Activated naive CD8-positive, alpha-beta T cell treated with anti-CD3 and anti-CD28 coated beads, Interleukin-2, amount 10 ng/mL, durations not matched to agents 7 days and 5 days (primary cell): ENCODE measurements at regions not wholly inside any gene's neighbourhood (a gene's known extent, or its start where the extent isn't known, plus 50 kb on each side); places are given as distances from the start of the nearest gene placed in this dataset.

ENCODE experiments used
- ATAC-seq: fragments of 150-1000 bp; cut with Tn5 transposase; one replicate; pipeline ENCODE4 v1.10.0; 2021; ENCODE audit warnings: low read depth, moderate library complexity
- POLR2A ChIA-PET: fragments of 350-600 bp; sonication (Branson Sonifier 250); formaldehyde crosslinking; loops from one replicate; lab custom pipeline; 2021; ENCODE audit warnings: antibody characterized with exemption; lab: Charles Lee
- DNase-seq: peaks from one replicate; pipeline ENCODE4 v3.0.0; 2021
- H3K27ac Mint-ChIP-seq: one replicate; pipeline ENCODE4 v1.8.0; 2022; ENCODE audit warnings: mild to moderate bottlenecking, mixed read lengths
- H3K27me3 Mint-ChIP-seq: one replicate; pipeline ENCODE4 v1.8.0; 2022; ENCODE audit warnings: mild to moderate bottlenecking, moderate library complexity, mixed read lengths
- H3K36me3 Mint-ChIP-seq: one replicate; pipeline ENCODE4 v1.8.0; 2021; ENCODE audit warnings: mild to moderate bottlenecking, mixed read lengths
- H3K4me1 Mint-ChIP-seq: one replicate; pipeline ENCODE4 v1.8.0; 2021; ENCODE audit warnings: mixed read lengths
- H3K4me3 Mint-ChIP-seq: one replicate; pipeline ENCODE4 v1.8.0; 2022; ENCODE audit warnings: mild to moderate bottlenecking, moderate library complexity, mixed read lengths
- H3K9me3 Mint-ChIP-seq: one replicate; pipeline ENCODE4 v1.8.0; 2021; ENCODE audit warnings: mixed read lengths

DNA sequence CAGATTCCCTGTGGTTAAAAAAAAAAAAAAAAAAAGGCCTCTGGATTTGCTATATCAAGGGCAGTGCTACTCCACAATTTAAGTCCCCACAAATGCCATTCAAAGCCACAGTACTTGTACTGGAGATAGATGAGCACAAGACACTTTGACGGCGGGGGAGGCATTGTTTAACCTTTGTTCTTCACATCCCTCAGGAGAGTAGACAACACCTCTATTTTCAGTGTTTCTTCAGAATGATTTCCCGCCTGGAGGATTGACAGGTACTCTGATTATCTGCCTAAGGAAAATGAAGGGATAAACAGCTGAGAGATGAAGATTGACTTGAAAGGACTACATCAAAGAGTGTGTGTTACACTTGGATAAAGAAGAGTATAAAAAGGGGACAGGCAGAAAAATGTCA is 58.7 kb downstream of the OTOL1 start:
- H3K27me3 Mint-ChIP-seq = peaks cover 10% of the 10 kb centered on the region
- no peaks in the 10 kb centered on the region for H3K9me3 Mint-ChIP-seq
- no peaks in the 10 kb centered on the region for H3K4me1 Mint-ChIP-seq
- H3K36me3 Mint-ChIP-seq = no peaks in the 10 kb centered on the region
- H3K4me3 Mint-ChIP-seq = no peak overlapping the region
- POLR2A ChIA-PET = no interaction called here
- ATAC-seq = no peak
- no peak overlapping the region for H3K27ac Mint-ChIP-seq
- no peak for DNase-seq

GRCh38 chr3:161556533-161556932 is 59.9 kb downstream of the OTOL1 start:
- Mint-ChIP-seq H3K27ac (no peak overlapping the region), H3K36me3 (no peaks in the 10 kb centered on the region), H3K9me3 (no peaks in the 10 kb centered on the region), H3K4me3 (no peak overlapping the region), H3K27me3 (peaks cover 12% of the 10 kb centered on the region), H3K4me1 (no peaks in the 10 kb centered on the region)
- no peak for DNase-seq
- no peak for ATAC-seq
- POLR2A ChIA-PET = no interaction called here

- DNase-seq (no peak), ATAC-seq (no peak)
- POLR2A ChIA-PET = no interaction called here
- Mint-ChIP-seq H3K27me3 (peaks cover 14% of the 10 kb centered on the region), H3K4me1 (no peaks in the 10 kb centered on the region), H3K4me3 (no peak overlapping the region), H3K27ac (no peak overlapping the region), H3K36me3 (no peaks in the 10 kb centered on the region), H3K9me3 (no peaks in the 10 kb centered on the region)
Observed at GRCh38 chr3:161556941-161557340, 60.3 kb downstream of the OTOL1 start.

GRCh38 chr3:161557445-161558150 is 61.0 kb downstream of the OTOL1 start:
- DNase-seq = no peak
- no peak for ATAC-seq
- POLR2A ChIA-PET = no interaction called here
- Mint-ChIP-seq H3K27me3 (peaks cover 14% of the 10 kb centered on the region), H3K4me3 (no peak overlapping the region), H3K27ac (no peak overlapping the region), H3K9me3 (no peaks in the 10 kb centered on the region), H3K36me3 (no peaks in the 10 kb centered on the region), H3K4me1 (no peaks in the 10 kb centered on the region)

DNA sequence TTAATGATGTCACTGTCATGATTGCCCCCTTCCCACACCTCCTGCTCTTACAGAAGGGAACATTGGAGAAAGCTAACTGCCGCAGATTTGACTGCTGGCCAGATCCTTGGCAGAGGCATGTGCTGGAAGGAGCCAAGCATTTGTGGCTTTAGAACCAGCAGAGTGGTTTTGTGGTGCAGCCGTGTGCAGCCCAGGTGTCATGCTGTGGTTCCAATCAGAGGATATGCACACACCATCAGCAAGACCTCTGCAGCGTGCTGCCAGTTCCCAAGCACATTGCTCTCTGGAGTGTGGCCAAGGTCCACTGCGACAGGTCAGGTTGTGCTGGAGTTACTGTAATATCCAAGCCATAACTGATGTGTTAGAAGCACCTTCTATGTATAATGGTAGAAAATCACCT is 61.6 kb downstream of the OTOL1 start:
- DNase-seq (no peak), ATAC-seq (no peak)
- H3K27ac Mint-ChIP-seq = no peak overlapping the region
- H3K4me1 Mint-ChIP-seq = no peaks in the 10 kb centered on the region
- peaks cover 14% of the 10 kb centered on the region for H3K27me3 Mint-ChIP-seq
- H3K36me3 Mint-ChIP-seq = no peaks in the 10 kb centered on the region
- no peak overlapping the region for H3K4me3 Mint-ChIP-seq
- H3K9me3 Mint-ChIP-seq = no peaks in the 10 kb centered on the region
- POLR2A ChIA-PET = no interaction called here

DNA sequence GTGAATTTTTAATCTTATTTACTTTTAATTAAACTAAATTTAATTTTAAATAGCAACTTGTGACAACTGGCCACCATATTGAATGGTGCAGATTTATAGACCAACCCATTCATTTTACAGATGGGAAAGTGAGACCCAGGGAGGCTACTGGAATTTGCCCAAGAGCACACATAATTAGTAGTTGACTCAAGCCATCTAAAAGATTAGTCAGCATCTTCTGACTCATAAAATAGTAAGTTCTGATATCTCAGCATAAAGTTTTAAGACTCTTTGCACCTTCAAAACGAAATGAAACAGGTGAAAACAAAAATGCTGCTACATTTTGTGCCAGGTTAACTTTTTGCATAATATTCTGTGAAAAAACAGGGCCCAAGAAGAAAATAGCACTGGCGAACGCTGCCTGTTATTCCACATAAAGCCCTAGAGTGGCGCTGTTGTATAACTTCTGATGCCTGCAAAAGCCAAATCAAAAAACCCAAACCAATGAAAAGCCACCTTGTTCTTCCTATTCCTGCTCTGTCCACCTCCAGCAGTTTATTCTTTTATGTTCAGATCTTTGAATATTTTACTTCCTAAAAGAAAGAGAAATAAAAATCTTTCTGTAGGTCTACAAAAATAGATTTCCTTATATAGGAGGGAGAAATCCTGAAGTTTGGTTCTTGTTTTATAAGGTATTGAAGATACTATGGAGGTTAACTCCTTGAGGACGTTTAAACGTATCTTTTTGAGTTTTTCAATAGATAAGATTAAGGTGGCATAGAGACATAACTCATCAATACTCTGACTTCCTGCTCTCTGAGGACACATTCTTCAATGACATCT is 62.8 kb downstream of the OTOL1 start:
- Mint-ChIP-seq H3K36me3 (no peaks in the 10 kb centered on the region), H3K4me1 (no peaks in the 10 kb centered on the region), H3K4me3 (no peak overlapping the region), H3K27me3 (peaks cover 16% of the 10 kb centered on the region), H3K27ac (no peak overlapping the region), H3K9me3 (no peaks in the 10 kb centered on the region)
- DNase-seq = no peak
- no peak for ATAC-seq
- POLR2A ChIA-PET = no interaction called here

GRCh38 chr3:161560008-161560637 is 63.5 kb downstream of the OTOL1 start:
- no peak for DNase-seq
- H3K27me3 Mint-ChIP-seq = peaks cover 16% of the 10 kb centered on the region
- H3K4me1 Mint-ChIP-seq = no peaks in the 10 kb centered on the region
- no peak for ATAC-seq
- H3K27ac Mint-ChIP-seq = no peak overlapping the region
- H3K36me3 Mint-ChIP-seq = no peaks in the 10 kb centered on the region
- POLR2A ChIA-PET = no interaction called here
- no peaks in the 10 kb centered on the region for H3K9me3 Mint-ChIP-seq
- H3K4me3 Mint-ChIP-seq = no peak overlapping the region

DNA sequence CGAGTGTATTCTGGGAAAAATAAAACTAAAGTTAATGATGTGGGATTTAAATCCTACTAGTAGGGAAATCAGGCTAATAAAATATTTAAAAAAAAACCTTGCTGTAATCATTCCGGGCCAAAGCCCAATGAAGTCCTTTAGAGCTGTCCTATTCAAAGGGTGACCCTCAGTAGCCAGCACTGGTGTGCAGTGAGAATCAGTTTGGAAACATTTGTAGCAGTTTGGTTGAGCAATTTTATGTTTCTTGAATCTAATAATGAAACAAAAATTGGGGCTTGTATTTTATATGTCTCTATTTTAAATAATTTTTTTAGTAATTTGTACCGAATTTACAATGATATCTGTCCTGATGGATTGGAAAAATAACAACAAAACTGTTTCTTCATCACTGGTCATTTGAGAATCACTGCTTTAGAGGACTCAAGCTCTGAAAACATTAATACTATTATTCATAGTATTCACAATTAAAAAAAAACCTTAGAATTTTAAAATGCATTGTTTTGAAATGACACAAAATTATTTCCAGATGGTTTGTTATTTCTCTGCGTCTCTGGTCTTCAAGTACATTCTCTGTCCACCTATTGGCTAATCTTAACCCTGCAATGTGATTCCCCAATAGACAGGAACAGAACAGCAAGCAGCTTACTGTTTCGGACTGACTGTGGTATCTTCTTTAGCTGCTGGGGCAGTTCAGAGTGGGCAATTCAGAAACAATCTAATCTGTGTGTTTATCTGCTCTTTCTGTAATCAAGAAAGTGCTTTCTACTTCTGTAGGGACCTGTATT is 71.2 kb downstream of the OTOL1 start:
- no peaks in the 10 kb centered on the region for H3K9me3 Mint-ChIP-seq
- DNase-seq = no peak
- no peaks in the 10 kb centered on the region for H3K36me3 Mint-ChIP-seq
- no peaks in the 10 kb centered on the region for H3K4me1 Mint-ChIP-seq
- H3K27me3 Mint-ChIP-seq = peaks cover 5% of the 10 kb centered on the region
- H3K27ac Mint-ChIP-seq = no peak overlapping the region
- no peak overlapping the region for H3K4me3 Mint-ChIP-seq
- POLR2A ChIA-PET = no interaction called here
- ATAC-seq = no peak

- Mint-ChIP-seq H3K36me3 (no peaks in the 10 kb centered on the region), H3K27ac (no peak overlapping the region), H3K4me1 (no peaks in the 10 kb centered on the region), H3K27me3 (peaks cover 5% of the 10 kb centered on the region), H3K4me3 (no peak overlapping the region), H3K9me3 (no peaks in the 10 kb centered on the region)
- DNase-seq (no peak), ATAC-seq (no peak)
- POLR2A ChIA-PET = no interaction called here
Observed at GRCh38 chr3:161568671-161569070, 72.1 kb downstream of the OTOL1 start.

GRCh38 chr3:161571951-161572350 is 75.3 kb downstream of the OTOL1 start:
- Mint-ChIP-seq H3K9me3 (no peaks in the 10 kb centered on the region), H3K36me3 (no peaks in the 10 kb centered on the region), H3K27me3 (peaks cover 3% of the 10 kb centered on the region), H3K4me1 (no peaks in the 10 kb centered on the region), H3K4me3 (no peak overlapping the region), H3K27ac (no peak overlapping the region)
- no peak for DNase-seq
- no peak for ATAC-seq
- POLR2A ChIA-PET = no interaction called here

- no peak for ATAC-seq
- DNase-seq = no peak
- no peaks in the 10 kb centered on the region for H3K36me3 Mint-ChIP-seq
- no peak overlapping the region for H3K4me3 Mint-ChIP-seq
- peaks cover 3% of the 10 kb centered on the region for H3K27me3 Mint-ChIP-seq
- no peaks in the 10 kb centered on the region for H3K9me3 Mint-ChIP-seq
- no peak overlapping the region for H3K27ac Mint-ChIP-seq
- H3K4me1 Mint-ChIP-seq = no peaks in the 10 kb centered on the region
- POLR2A ChIA-PET = no interaction called here
Observed at GRCh38 chr3:161573136-161573535, 76.5 kb downstream of the OTOL1 start.

- ATAC-seq (no peak), DNase-seq (no peak)
- Mint-ChIP-seq H3K27ac (no peak overlapping the region), H3K9me3 (no peaks in the 10 kb centered on the region), H3K4me1 (no peaks in the 10 kb centered on the region), H3K36me3 (no peaks in the 10 kb centered on the region), H3K27me3 (peaks cover 3% of the 10 kb centered on the region), H3K4me3 (no peak overlapping the region)
- POLR2A ChIA-PET = no interaction called here
Observed at GRCh38 chr3:161575901-161576300, 79.3 kb downstream of the OTOL1 start.

- Mint-ChIP-seq H3K4me3 (no peak overlapping the region), H3K36me3 (no peaks in the 10 kb centered on the region), H3K9me3 (no peaks in the 10 kb centered on the region), H3K4me1 (no peaks in the 10 kb centered on the region), H3K27me3 (peaks cover 3% of the 10 kb centered on the region), H3K27ac (no peak overlapping the region)
- ATAC-seq (no peak), DNase-seq (no peak)
- POLR2A ChIA-PET = no interaction called here
Observed at GRCh38 chr3:161576311-161576710, 79.7 kb downstream of the OTOL1 start.
